Stomach (tissue), 8 donors: ENCODE measurements at regions not wholly inside any gene's neighbourhood (a gene's known extent, or its start where the extent isn't known, plus 50 kb on each side); places are given as distances from the start of the nearest gene placed in this dataset.
A peak's percentile ranks its signal among the peaks of the same experiment; 100 is the strongest.

Source experiments
- DNase-seq, 2 donors: peaks; one replicate each; pipeline versions ENCODE4 v3.0.0 to v3.0.0-alpha.2; 2013 to 2019
- H3K27ac ChIP-seq, 5 donors: fragments of 200-600 bp in 4 of 5; sonication (generic) in 4 of 5; one replicate each; pipeline ENCODE4 v1.5.1; 2013 to 2019; ENCODE audit warnings: mild to moderate bottlenecking in 1 of 5, moderate library complexity in 1 of 5
- H3K27me3 ChIP-seq, 3 donors: fragments of 200-600 bp; sonication (generic); one replicate each; pipeline ENCODE4 v1.5.1; 2017 to 2019; ENCODE audit warnings: mixed run types in 1 of 3
- H3K36me3 ChIP-seq, 4 donors: fragments of 200-600 bp; sonication (generic); 1 replicate in 3 of 4; 2 replicates in 1 of 4; pipeline ENCODE4 v1.5.1; 2016 to 2019
- H3K4me1 ChIP-seq, 4 donors: fragments of 200-600 bp; sonication (generic); one replicate each; pipeline ENCODE4 v1.5.1; 2016 to 2019
- H3K4me3 ChIP-seq, 4 donors: fragments of 200-600 bp; sonication (generic) in 3 of 4; one replicate each; pipeline ENCODE4 v1.5.1; 2016 to 2019; ENCODE audit warnings: mild to moderate bottlenecking in 1 of 4
- H3K9me3 ChIP-seq, 4 donors: fragments of 200-600 bp; sonication (generic); one replicate each; pipeline ENCODE4 v1.5.1; 2016 to 2019
- CTCF ChIP-seq, 7 experiments: fragments of 450-650 bp in 4 of 7; fragments of 200-600 bp in 3 of 7; sonication (generic) in 3 of 7; IDR thresholded peaks; one replicate each; pipeline ENCODE4 v1.5.1; 2016 to 2019; ENCODE audit warnings: antibody characterized with exemption in 7 of 7, control low read depth in 2 of 7, mild to moderate bottlenecking in 1 of 7
- EP300 ChIP-seq: sonication (generic); formaldehyde crosslinking; IDR thresholded peaks from one replicate; pipeline ENCODE4 v1.6.1; 2017; ENCODE audit warnings: antibody characterized with exemption
- POLR2A ChIP-seq, 4 donors: fragments of 450-650 bp; IDR thresholded peaks; one replicate each; pipeline ENCODE4 v1.6.1; 2016; ENCODE audit warnings: antibody characterized with exemption in 4 of 4, control low read depth in 2 of 4, mild to moderate bottlenecking in 1 of 4, moderate library complexity in 1 of 4
- POLR2AphosphoS5 ChIP-seq, 3 donors: sonication (generic); formaldehyde crosslinking; IDR thresholded peaks; one replicate each; pipeline ENCODE4 v1.6.1; 2016; ENCODE audit warnings: antibody characterized with exemption in 3 of 3
- WGBS, 5 donors: extraction: QIAGEN DNeasy Blood & Tissue Kit in 3 of 5; methylation state at CpG; one replicate each; pipeline versions ENCODE4 v1.1.5 to v1.1.7; 2013 to 2018; 5-methylcytosine and 5-hydroxymethylcytosine counted together
- intact Hi-C: fragments of 100-400 bp; cut with DNase I; formaldehyde crosslinking; loops from one replicate; pipeline ENCODE4 v1.15.1; 2023; ENCODE audit warnings: low total_unique reads
- donor health status: healthy with polysubstance abuse.
- donor health status: Bipolar disorder and iron deficiency.
- donor health status: healthy.

GRCh38 chr4:11624370-11624769 is 195.7 kb upstream of the HS3ST1 start:
- Histone ChIP-seq H3K36me3 (no peaks in the 10 kb centered on the region), H3K9me3 (no peaks in the 10 kb centered on the region), H3K4me1 (peaks cover 0 to 3% (median 0%) of the 10 kb centered on the region in 4 donors), H3K27me3 (no peaks in the 10 kb centered on the region), H3K4me3 (no peak overlapping the region), H3K27ac (peak overlapping the region in 2 of 5 donors; percentile 18 to 26)
- TF ChIP-seq EP300, result no peak
- TF ChIP-seq POLR2AphosphoS5 (IDR thresholded peaks at IDR 0.05), result no peak
- no peak for TF ChIP-seq POLR2A (IDR thresholded peaks at IDR 0.05)
- TF ChIP-seq CTCF (IDR thresholded peaks at IDR 0.05), result no peak
- DNase-seq, result no peak
- WGBS, 5 donors, result 27 to 45% (median 40%) methylated on average over 2 of the region's 2 CpGs
- intact Hi-C loops, result no loop called here

- DNase-seq, result peak; percentile 75 to 77
- TF ChIP-seq POLR2AphosphoS5 (IDR thresholded peaks at IDR 0.05) (peak in 2 of 3 donors; percentile 4 to 63), CTCF (IDR thresholded peaks at IDR 0.05) (peak in 5 of 7 experiments; percentile 24 to 78 (median 52)), EP300 (no peak), POLR2A (IDR thresholded peaks at IDR 0.05) (no peak)
- peak overlapping the region in 1 of 5 donors; percentile 2 for H3K27ac ChIP-seq
- H3K9me3 ChIP-seq, result no peaks in the 10 kb centered on the region
- H3K4me3 ChIP-seq, result no peak overlapping the region
- H3K27me3 ChIP-seq, result no peaks in the 10 kb centered on the region
- H3K36me3 ChIP-seq, result no peaks in the 10 kb centered on the region
- H3K4me1 ChIP-seq, result peaks cover 0 to 10% (median 2%) of the 10 kb centered on the region in 4 donors
- intact Hi-C loops, result no loop called here
- 32 to 55% (median 43%) methylated on average over 1 of the region's 1 CpG for WGBS, 5 donors
Observed at GRCh38 chr4:11623726-11624037, 195.0 kb upstream of the HS3ST1 start.

- intact Hi-C loops, result no loop called here
- no peak overlapping the region for H3K4me3 ChIP-seq
- 70 to 85% (median 77%) methylated on average over 10 of the region's 10 CpGs for WGBS, 5 donors
- peaks cover 0 to 15% (median 2%) of the 10 kb centered on the region in 4 donors for H3K4me1 ChIP-seq
- H3K27me3 ChIP-seq, result no peaks in the 10 kb centered on the region
- H3K27ac ChIP-seq, result peak overlapping the region in 1 of 5 donors; percentile 2
- H3K36me3 ChIP-seq, result no peaks in the 10 kb centered on the region
- no peak for DNase-seq
- no peak for TF ChIP-seq CTCF (IDR thresholded peaks at IDR 0.05)
- no peak for TF ChIP-seq POLR2A (IDR thresholded peaks at IDR 0.05)
- TF ChIP-seq EP300, result no peak
- TF ChIP-seq POLR2AphosphoS5 (IDR thresholded peaks at IDR 0.05), result no peak
- no peaks in the 10 kb centered on the region for H3K9me3 ChIP-seq
Observed at GRCh38 chr4:11622961-11623725, 194.4 kb upstream of the HS3ST1 start.

- intact Hi-C loops, result no loop called here
- 11 to 28% (median 27%) methylated on average over 2 of the region's 2 CpGs for WGBS, 5 donors
- Histone ChIP-seq H3K27ac (peak overlapping the region in 2 of 5 donors; percentile 7 to 27), H3K27me3 (no peaks in the 10 kb centered on the region), H3K4me3 (no peak overlapping the region), H3K36me3 (no peaks in the 10 kb centered on the region), H3K4me1 (peaks cover 0 to 15% (median 2%) of the 10 kb centered on the region in 4 donors), H3K9me3 (no peaks in the 10 kb centered on the region)
- DNase-seq, result no peak
- TF ChIP-seq POLR2A (IDR thresholded peaks at IDR 0.05) (no peak), EP300 (no peak)
Observed at GRCh38 chr4:11620861-11621260, 192.2 kb upstream of the HS3ST1 start.

GRCh38 chr4:11618666-11619282 is 190.1 kb upstream of the HS3ST1 start:
- Histone ChIP-seq H3K27ac (peak overlapping the region; percentile 62 to 88 (median 74)), H3K4me1 (peaks cover 0 to 20% (median 9%) of the 10 kb centered on the region in 4 donors), H3K4me3 (no peak overlapping the region), H3K27me3 (no peaks in the 10 kb centered on the region), H3K36me3 (no peaks in the 10 kb centered on the region), H3K9me3 (no peaks in the 10 kb centered on the region)
- peak in 2 of 3 donors; percentile 52 to 66 for TF ChIP-seq POLR2AphosphoS5 (IDR thresholded peaks at IDR 0.05)
- TF ChIP-seq EP300, result no peak
- TF ChIP-seq CTCF (IDR thresholded peaks at IDR 0.05), result no peak
- TF ChIP-seq POLR2A (IDR thresholded peaks at IDR 0.05), result no peak
- peak in 1 of 2 donors; percentile 79 for DNase-seq
- intact Hi-C loops, result no loop called here
- WGBS, 5 donors, result 35 to 74% (median 61%) methylated on average over 2 of the region's 2 CpGs
